IPS DF 4.7 (cell line): ENCODE measurements at regions not wholly inside any gene's neighbourhood (a gene's known extent, or its start where the extent isn't known, plus 50 kb on each side); places are given as distances from the start of the nearest gene placed in this dataset.
"Not testable (repeated sequence)": the region's sequence is repeated elsewhere in the genome, so short reads cannot be mapped to it uniquely, and the experiment has no call there.

Experiments
- DNase-seq: peaks from one replicate; pipeline ENCODE4 v3.0.0-alpha.2; 2013; ENCODE audit warnings: low spot score; ENCODE audit errors: extremely low read depth

GRCh38 chr5:27475063-27475462 is 436.7 kb upstream of the CDH9 start:
- DNase-seq: no peak

DNA sequence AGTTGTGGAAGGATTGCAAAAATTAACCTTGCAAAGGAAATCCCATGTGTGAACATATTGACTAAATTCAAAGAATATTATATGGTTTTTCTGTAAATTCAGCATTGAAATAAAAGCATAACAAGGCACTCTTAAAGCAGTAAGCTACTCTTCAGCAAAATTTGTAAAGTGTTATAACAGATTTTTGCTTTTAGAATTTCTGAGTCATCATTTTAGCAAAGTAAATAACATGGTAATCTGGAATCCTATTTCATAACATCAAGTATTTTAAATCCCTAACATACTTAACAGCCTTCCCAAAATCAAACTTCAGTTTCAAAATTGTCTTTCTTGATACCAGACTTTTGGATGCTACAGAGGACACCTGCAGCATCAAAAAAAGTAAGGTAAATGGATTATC is 436.0 kb upstream of the CDH9 start:
- no peak for DNase-seq

DNA sequence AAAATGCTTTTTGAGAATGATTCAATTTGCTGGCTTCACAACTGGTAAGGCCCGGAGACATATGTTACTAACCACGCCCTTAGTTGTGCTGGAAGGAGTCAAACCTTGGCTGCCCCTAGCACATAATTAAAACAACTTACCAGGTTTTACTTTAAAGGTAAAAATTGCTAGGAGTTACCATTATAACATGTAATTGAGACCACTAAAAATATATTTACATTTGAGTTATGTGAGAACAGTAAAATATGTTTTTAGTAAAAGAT is 435.6 kb upstream of the CDH9 start:
- DNase-seq: no peak

DNA sequence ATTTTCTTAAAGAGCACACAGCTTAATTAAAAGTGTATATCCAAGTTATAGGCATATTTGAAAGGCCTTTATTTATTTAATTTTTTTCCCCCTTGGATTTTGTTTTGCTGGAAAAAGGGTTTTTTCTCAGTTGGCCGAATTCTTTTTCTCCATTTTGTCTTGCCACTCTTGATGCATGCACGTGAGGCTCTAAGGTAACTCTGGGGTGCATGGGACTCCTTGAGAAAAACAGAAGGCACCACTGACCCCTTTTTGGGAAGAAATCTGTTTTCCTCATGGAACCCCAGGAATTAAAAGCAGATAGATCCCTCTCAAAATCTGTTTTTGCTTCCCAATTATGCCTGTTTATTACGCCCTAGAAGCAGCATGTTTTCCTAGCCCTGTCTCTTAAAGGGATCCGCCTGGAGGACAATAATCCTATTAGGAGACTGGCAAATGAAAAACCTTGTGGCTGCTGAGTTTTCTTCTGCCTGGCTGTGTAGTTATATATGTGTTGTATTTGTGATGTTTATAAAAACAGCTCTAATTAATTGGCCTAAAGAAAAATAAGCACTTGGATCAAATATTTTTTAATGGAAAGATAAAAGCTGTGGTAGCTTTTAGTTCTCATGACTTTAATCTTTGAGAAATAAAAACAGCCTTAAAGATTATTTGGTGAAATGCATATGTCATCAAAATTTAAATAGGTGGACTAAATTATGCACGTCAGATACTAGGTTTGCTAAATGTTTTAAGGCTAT is 435.1 kb upstream of the CDH9 start:
- DNase-seq: no peak

- no peak for DNase-seq
Measured at GRCh38 chr5:27472871-27473270, 434.5 kb upstream of the CDH9 start.

GRCh38 chr5:27472000-27472763 is 433.8 kb upstream of the CDH9 start:
- peak; percentile 92 for DNase-seq

- DNase-seq: no peak
Measured at GRCh38 chr5:27466959-27467358, 428.6 kb upstream of the CDH9 start.

GRCh38 chr5:27465140-27465539 is 426.8 kb upstream of the CDH9 start:
- no peak for DNase-seq

DNA sequence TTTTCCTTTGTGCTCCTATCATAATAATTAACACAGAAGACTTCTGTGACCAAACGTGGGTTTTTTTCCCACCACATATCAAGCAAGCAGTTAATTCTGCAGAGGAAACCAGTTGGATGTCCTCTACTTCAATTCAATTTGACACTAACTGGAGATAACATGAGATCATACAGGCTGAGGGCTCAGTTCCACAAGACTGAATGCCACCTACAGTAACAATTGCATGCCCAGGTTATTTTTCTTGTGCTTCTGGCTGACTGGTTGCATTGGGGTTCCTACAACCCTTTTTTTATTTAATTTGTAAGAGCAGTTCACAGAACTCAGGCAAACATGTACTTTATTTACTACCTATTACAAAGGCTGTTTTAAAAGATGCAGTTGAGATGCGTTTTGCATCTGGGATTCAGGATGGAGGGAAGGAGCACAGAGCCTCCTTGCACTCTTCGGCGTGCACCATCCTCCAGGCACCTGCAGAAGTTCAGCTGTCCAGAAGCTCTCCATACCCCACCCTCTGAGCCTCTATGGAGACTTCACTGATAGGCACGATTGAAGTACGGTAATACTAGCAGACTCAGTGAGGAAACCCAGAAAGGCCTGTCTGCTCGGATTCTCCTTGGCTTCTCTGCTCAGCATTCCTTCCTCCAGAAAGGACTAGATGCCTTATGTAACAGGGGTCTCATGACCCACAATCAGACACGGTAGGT is 425.2 kb upstream of the CDH9 start:
- no peak for DNase-seq

GRCh38 chr5:27462936-27463335 is 424.6 kb upstream of the CDH9 start:
- DNase-seq: no peak

DNA sequence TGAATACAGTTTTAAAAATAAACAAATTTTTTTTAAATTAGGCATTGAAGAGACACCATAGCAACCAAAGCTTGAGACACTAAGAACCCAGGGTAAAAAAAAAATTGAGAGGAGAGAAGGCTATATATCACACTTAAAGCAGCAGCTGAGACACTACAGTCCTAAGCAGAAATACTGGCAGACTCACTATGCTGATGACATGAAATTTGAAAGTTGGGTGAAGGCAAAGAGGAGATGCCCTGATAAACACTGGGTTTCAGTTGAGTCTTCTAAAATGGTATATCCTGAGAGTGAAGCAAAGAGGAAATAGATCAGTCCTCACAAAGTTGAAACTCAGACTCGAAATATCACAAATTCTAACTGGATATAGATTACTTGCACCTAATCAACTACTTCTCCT is 419.9 kb upstream of the CDH9 start:
- DNase-seq: no peak

- no peak for DNase-seq
Measured at GRCh38 chr5:27451377-27451776, 413.0 kb upstream of the CDH9 start.

DNA sequence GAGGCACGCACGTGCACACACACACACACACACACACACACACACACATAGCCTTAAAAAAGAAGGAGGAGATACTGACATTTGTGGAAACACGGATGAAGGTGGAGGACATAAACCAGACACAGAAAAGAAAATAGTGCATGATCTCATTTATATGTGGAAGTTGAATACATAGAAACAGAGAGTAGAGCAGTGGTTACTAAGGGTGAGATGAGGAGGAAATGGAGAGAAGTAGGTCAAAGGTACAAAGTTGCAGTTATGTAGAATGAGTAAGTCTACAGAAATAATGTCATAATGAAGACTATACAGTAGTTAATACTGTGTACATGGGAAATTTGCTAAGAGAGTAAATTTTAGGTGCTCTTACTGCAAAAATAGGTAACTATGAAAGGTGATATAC is 412.2 kb upstream of the CDH9 start:
- no peak for DNase-seq

- DNase-seq: not testable (repeated sequence)
Measured at GRCh38 chr5:27439383-27439782, 401.0 kb upstream of the CDH9 start.

DNA sequence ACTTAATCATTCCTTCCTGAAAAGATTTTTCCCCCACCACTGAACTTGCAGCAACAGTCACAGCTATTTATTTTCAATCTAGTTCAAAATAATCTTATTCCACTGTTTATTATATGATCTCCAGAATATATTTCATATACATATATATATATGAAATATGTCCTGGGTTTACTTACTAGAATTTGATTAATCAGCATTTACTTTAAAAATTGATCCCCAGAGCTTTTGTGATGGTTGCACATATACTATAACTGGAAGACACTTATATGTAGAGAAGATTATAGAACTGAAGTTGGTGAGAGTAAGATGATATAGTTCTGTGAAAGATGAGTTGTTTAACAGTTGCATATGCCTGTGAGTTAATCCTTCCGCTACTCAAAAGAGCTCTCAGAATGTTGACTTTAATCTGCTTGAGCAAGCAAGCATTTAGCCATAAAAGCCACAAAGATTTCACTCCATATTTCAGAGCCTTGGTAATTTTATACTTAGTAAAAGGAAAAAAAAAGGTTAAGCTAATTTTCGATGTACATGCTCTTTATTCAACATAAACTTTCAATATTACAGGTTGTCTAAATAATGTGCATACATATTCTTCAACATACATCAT is 399.3 kb upstream of the CDH9 start:
- no peak for DNase-seq

DNA sequence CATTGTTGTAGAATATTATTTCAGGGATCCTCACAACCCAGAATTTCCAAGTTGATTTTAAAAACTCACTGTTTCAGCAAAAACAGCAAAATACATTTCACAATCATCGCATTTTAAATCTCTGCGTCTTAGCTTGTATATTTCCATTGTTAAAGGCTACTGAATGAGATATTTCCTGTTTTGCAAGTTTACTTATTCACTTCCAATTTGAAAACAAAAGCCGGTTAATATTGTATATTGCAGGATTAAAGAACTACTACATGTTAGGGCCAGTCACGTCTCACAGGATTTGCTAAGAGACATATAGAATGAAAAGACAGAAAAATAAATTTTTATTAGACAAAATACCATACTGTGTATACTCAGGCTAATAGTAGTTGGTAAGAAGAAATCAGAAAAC is 395.9 kb upstream of the CDH9 start:
- DNase-seq: no peak

GRCh38 chr5:27414099-27414498 is 375.7 kb upstream of the CDH9 start:
- no peak for DNase-seq

- DNase-seq: no peak
Measured at GRCh38 chr5:27412384-27412783, 374.0 kb upstream of the CDH9 start.

DNA sequence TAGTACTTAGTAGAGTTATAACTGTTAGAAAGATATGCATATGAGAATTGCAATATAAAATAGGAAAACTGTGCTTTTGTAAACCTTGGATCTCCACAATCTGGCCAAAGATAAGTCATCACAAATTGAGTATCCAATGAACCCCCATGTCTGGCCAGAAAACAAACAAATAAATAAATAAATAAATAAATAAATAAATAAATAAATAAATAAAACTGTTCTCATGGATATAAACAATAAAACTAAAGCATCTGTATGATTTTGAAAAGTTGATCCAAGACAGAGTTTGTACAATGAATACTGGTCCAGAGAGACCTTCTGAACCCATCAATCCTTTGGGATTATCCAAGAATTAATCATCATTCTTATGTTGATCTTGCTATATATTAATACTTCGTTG is 367.6 kb upstream of the CDH9 start:
- no peak for DNase-seq

DNA sequence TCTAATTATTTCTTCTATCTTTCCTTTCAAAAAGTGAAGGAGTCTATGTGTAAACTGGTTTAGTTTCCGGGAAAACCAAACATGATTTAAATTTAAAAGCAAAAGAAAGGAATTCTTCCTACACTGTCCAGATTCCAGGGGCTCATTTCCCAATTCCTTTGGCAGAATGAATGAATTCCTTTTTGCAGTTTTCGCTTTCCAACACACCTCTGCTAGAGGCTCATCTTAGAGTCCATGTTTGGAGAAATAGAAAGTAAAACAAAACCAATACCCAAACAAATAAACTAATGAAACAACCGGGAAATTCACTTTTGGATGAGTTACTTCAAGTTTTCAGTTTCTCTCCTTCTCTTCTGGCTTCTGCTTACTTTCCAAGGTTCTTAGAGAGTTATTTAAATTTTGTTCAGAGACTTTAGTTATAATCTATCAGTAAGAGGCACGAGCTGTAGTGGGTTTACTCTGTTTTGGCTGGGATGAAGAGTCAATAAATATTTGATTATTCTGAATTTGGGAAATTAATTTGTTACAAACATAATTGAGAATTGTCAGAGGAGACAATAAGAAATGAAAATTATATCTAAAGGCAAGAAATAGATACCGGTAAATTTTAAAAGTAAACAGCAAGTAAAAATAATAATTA is 365.0 kb upstream of the CDH9 start:
- DNase-seq: no peak

DNA sequence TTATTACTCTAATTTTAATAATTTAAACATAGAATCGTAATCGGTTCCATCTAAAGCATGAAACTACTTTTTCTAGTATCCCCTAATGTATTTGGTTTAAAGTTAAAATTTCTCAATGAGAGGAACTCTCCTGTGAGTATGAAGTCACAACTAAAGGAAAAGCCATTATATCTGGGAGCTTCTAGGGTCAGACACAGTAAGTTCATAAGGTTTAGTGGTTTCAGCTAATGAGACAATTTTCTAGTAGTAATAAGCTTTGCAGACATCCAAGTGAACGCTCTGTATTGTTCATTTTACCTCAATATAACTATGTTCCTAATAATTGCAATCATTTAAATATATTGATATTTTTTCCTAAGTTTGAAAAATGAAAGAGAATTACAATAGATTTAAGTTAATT is 364.4 kb upstream of the CDH9 start:
- no peak for DNase-seq

DNA sequence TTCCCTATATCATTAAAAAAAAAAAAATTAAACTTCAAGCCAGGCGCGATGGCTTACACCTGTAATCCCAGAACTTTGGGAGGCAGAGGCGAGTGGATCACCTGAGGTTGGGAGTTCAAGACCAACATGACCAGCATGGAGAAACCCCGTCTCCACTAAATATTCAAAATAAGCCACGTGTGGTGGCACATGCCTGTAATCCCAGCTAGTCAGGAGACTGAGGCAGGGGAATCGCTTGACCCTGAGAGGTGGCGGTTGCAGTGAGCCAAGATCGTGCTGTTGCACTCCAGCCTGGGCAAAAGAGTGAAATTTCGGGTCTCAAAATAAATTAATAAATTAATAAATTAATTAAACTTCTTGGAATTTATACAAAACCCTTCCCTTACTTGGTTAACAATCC is 358.6 kb upstream of the CDH9 start:
- DNase-seq: no peak
